ENCODE measurements at regions not wholly inside any gene's neighbourhood (a gene's known extent, or its start where the extent isn't known, plus 50 kb on each side); places are given as distances from the start of the nearest gene placed in this dataset.
"Not testable (repeated sequence)": the region's sequence is repeated elsewhere in the genome, so short reads cannot be mapped to it uniquely, and the experiment has no call there.

GRCh38 chr4:28444886-28445496, 1584.3 kb downstream of the STIM2 start:
- DNase-seq = no peak

DNA sequence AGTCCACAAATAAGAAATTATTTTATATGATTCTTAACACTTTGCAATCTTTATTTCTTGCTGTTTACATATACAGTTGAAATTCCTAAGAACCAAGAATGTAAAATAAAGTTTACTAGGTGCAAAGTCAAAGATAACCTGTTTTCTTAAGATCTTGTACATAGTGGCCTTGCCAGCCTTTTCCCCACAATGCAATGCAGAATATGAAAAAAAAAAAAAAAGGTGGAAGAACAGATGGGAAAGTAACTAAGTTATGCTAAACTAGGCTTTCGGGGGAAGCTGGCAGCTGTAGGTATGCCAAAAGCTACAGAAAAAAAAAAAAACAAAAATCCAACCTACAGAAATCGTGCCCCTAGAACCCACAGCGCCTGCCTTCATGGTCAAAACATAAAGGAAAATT, 1588.4 kb downstream of the STIM2 start:
- DNase-seq = no peak

DNA sequence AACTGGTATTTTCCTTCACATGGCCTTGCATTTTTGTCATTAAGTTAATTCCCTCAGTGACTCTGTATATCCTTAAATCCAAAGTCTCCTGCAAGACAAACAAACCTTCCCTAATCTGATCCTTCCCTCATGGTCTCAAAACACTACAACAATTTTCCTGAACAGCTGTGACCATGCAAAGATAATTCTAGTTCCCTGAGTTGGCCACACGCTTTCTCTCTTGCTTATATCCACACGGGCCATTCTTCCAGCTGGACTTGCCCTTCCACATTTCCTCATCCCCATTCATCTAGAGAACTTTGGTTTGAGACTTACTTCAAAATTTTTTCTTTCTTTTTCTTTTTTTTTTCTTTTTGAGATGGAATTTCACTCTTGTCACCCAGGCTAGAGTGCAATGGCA, 1590.7 kb downstream of the STIM2 start:
- DNase-seq = no peak

- DNase-seq = no peak
Measured at GRCh38 chr4:28462766-28463700, 1602.4 kb downstream of the STIM2 start.

DNA sequence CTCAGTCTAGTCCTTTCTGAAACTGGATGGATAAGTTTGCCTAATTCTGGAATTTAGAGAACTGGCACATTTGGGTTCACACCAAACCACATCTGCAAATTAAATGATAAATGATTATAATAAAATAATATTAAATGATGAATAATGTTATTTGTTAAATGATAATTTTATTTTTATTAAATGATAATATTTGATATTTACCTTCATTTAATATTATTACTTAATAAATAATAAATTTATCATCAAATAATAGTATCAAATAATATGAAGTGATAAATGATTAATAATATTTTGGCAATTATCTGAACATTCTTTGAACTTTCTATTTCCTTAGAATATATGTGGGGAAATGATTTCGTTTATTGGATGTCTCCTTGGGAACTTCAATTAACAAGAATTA, 1604.2 kb downstream of the STIM2 start:
- DNase-seq = no peak

DNA sequence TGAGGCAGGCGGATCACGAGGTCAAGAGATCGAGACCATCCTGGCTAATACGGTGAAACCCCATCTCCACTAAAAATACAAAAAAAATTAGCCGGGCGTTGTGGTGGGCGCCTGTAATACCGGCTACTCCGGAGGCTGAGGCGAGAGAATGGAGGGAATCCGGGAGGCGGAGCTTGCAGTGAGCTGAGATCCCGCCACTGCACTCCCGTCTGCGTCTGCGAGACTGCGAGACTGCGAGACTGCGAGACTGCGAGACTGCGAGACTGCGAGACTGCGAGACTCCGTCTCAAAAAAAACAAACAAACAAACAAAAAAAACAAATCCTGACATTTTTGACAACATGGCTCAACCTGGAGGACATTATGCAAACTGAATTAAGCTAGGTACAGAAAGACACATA, 1606.2 kb downstream of the STIM2 start:
- not testable (repeated sequence) for DNase-seq

GRCh38 chr4:28469387-28469786, 1608.7 kb downstream of the STIM2 start:
- no peak for DNase-seq

DNA sequence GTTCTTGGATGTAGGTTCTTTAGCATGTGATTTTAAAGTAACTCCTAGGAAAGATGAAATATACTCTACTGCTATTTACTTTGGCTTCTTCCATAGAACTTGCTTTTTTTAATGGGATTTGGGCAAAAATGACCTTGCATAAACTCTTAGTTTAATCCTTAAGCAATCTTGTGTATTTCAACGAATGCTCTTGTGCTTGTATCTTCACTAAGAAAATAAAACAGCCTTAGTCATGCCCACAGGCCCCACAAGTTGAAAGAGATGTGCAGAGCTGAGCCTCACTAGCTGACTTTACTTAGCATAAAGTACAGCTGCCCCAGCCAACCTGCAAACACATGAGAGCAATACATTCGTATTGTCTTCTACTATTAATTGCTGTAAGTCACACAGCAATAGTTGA, 1609.2 kb downstream of the STIM2 start:
- DNase-seq = no peak

DNA sequence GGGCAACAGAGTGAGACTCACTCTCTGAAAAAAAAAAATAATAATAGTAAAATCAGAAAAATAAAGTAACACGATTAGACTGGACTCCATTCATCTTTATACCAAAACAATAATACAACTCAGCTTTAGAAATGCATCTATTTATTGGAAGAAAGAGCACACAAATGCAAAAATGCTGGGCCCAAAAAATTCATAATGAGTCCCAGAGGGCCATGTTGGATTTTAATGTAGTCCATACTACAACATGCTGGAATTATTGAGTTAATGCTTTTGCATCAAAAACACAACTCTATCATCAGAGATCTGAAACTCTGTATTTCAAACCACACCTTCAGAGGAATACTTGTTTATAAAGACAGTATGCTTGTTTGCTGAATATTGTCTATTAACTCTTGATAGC, 1614.7 kb downstream of the STIM2 start:
- DNase-seq = no peak

- no peak for DNase-seq
Measured at GRCh38 chr4:28479666-28480065, 1619.0 kb downstream of the STIM2 start.

- no peak for DNase-seq
Measured at GRCh38 chr4:28481565-28481964, 1620.9 kb downstream of the STIM2 start.

DNA sequence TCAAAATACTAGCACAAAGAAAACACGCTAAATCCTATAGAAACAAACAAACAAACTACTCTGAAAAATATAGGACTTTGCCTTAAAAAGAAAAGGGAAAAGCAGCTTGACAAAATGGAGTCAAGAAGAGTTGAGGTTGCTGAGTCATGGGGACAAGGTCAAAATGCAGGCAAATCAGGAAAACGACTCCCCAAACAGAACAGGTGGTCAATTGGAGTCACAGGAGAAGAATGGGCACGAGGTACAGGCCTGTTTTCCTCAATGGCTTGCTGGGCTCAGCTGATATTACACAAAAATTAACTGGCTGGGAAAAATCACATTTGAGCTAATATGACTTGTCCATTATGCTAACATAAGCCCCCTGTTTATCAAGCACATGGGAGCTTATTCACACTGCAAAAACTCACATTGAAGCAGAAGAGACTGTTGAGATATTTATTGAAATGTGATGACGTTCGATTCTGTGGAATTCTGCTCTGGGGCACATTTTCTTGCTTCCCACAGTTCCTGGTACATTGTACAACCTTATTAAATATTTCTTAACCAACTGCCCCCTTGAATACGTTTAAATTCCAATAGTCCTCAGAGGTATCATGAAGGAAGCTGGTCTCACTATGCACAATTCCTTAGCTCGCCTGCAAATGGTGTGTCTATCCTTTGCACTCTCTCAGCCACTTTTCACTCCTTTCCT, 1622.1 kb downstream of the STIM2 start:
- DNase-seq = no peak

GRCh38 chr4:28488021-28488420, 1627.4 kb downstream of the STIM2 start:
- no peak for DNase-seq

DNA sequence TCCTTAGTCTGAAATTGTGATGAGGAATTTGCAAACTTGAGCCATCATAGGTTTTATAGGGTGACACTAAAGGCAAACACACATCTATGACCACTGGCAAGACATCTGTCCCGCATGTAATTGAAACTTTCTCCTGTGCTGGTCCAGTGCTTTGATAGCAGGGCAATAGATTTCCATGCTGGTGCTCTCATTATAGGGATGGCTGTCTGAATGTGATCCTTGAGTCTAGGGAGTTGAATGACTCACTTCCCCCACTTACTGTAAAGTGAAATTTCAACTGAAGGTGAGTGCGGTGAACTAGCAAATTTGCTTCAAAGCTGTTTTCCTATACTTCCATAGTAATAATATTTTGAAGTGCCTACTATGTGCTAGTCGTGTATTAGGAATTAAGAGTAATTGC, 1630.0 kb downstream of the STIM2 start:
- no peak for DNase-seq

DNA sequence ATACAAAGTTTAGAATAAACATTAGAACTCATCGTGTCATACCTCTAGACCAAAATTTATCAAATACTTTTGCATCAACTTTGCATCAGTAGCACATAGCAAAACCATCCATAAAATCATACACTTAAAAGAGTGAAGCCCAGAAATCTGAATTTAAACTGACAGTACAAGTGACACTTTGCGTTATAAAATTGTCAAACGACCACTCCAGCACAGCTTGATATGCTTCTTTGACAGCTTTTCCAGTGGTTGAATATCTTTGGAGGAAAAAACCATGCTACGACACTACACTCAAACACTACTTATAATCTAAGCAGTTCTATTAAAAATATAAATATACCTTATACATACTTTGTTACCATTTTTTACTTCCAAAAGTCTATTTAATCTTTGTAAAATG, 1644.4 kb downstream of the STIM2 start:
- no peak for DNase-seq

DNA sequence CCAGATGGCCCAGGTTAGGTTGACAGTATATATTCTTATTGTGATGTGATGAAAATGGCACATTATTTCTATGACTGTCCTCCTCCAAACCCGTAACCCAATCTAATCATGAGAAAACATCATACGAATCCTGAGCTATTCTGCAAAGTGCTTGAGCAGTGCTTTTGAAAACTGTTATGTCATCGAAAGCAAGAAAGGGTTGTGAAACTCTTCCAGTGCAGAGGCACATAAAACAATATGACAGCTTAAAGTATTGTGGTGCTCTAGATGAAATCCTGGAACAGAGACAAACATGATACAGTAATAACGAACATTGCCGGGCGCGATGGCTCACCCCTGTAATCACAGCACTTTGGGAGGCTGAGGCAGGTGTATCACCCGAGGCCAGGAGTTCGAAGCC, 1648.0 kb downstream of the STIM2 start:
- DNase-seq = no peak

DNA sequence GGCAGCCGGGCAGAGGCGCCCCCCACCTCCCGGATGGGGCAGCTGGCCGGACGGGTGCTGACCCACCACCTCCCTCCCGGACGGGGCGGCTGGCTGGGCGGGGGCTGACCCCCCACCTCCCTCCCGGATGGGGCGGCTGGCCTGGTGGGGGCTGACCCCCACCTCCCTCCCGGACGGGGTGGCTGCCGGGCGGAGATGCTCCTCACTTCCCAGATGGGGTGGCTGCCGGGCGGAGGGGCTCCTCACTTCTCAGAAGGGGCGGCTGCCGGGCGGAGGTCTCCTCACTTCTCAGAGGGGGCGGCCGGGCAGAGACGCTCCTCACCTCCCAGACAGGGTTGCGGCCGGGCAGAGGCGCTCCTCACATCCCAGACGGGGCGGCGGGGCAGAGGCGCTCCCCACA, 1654.1 kb downstream of the STIM2 start:
- DNase-seq = not testable (repeated sequence)

- DNase-seq = no peak
Measured at GRCh38 chr4:28518561-28519165, 1658.0 kb downstream of the STIM2 start.

GRCh38 chr4:28523681-28524190, 1663.1 kb downstream of the STIM2 start:
- no peak for DNase-seq

GRCh38 chr4:28536124-28536523, 1675.5 kb downstream of the STIM2 start:
- no peak for DNase-seq

- no peak for DNase-seq
Measured at GRCh38 chr4:28545986-28546385, 1685.3 kb downstream of the STIM2 start.

DNA sequence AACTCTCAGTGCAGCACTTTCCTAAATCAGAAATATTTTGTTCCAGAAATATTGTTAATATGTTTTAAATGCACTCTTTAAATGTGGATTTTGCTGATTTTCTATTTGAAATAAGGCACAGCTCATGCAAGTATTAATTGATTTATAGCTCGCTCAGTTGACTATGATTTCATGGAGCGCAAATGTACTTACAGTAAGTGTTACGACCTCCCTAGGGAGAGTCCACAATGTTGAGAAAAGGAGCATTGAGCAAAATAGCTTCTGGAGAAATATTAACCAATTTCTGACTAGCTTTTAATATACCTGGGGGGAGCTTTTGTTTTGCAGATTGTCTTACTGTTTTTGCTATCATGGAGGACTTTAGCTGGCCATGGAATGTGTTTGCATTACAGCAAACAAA, 1687.5 kb downstream of the STIM2 start:
- no peak for DNase-seq

DNA sequence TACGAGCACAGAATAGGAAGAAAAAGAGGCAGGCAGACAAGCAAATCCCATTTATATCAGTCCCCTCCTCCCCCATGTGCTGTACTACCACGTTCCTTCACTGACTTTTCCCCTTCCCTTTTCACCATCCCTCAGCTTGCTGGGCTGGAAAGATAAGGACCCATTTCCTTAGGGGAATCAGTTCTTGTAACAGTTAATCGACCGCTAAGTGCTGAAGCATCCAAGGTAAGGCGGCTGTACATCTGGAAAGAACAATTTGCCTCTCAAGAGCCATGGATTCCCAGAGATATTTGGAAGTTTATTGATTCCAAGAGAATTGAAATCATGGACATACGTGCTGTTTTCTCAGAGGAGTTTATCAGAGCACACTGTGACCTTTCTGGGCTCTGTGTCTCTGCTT, 1688.0 kb downstream of the STIM2 start:
- no peak for DNase-seq
